ENCODE measurements at regions not wholly inside any gene's neighbourhood (a gene's known extent, or its start where the extent isn't known, plus 50 kb on each side); places are given as distances from the start of the nearest gene placed in this dataset.

GRCh38 chr1:30381671-30382365 is 341.6 kb downstream of the MATN1 start:
- TF ChIP-seq, protein P1, sequence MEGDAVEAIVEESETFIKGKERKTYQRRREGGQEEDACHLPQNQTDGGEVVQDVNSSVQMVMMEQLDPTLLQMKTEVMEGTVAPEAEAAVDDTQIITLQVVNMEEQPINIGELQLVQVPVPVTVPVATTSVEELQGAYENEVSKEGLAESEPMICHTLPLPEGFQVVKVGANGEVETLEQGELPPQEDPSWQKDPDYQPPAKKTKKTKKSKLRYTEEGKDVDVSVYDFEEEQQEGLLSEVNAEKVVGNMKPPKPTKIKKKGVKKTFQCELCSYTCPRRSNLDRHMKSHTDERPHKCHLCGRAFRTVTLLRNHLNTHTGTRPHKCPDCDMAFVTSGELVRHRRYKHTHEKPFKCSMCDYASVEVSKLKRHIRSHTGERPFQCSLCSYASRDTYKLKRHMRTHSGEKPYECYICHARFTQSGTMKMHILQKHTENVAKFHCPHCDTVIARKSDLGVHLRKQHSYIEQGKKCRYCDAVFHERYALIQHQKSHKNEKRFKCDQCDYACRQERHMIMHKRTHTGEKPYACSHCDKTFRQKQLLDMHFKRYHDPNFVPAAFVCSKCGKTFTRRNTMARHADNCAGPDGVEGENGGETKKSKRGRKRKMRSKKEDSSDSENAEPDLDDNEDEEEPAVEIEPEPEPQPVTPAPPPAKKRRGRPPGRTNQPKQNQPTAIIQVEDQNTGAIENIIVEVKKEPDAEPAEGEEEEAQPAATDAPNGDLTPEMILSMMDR (IDR thresholded peaks at IDR 0.05; ENCODE audit: insufficient read depth, low read depth, low read length) = no peak
- no peak for TF ChIP-seq EZH2 (IDR thresholded peaks at IDR 0.05; ENCODE audit: insufficient read depth, low read length)
